ENCODE measurements at regions not wholly inside any gene's neighbourhood (a gene's known extent, or its start where the extent isn't known, plus 50 kb on each side); places are given as distances from the start of the nearest gene placed in this dataset.

DNA sequence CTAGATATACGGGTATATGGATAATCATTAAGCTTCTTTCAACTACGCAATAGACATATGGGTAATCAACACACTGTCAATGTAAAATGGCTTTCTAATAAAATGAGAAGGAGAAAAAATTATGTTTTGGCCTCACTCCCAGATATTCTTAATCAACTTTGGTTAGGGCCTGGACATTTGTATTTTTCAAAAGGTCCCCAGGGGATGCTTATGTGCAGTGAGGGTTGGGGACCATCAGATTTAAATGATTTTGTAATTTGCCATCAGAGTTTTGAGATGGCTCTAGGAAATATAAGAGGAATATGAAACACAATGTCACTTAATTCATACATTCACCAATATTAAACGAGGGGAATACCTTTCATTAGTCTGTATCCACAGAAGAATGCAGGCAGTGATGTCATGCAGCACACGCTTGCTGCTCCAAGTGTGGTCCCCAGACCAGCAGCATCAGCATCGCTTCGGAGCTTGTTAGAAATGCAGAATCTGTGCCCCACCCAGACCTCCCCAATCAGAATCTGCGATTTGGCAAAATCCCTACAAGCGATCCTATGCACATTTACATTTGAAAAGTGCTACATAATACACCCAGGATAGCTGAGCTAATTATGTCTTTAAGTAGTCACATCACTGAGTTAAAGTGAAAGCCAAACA, 75.1 kb downstream of the INHBA start:
- intact Hi-C loops (cut with micrococcal nuclease) = no loop called here
- no peaks in the 10 kb centered on the region for H3K4me1 Mint-ChIP-seq (ENCODE audit: insufficient read depth, unreplicated experiment)
- no peak overlapping the region for H3K4me3 Mint-ChIP-seq (ENCODE audit: unreplicated experiment)
- H3K27me3 Mint-ChIP-seq (ENCODE audit: insufficient read depth, unreplicated experiment) = no peaks in the 10 kb centered on the region
- no peak overlapping the region for H3K27ac Mint-ChIP-seq (ENCODE audit: low read depth, unreplicated experiment)
- H3K36me3 Mint-ChIP-seq (ENCODE audit: insufficient read depth, unreplicated experiment) = no peaks in the 10 kb centered on the region
- BruUV-seq (replicated peaks) = no TSS peak
- DNase-seq (ENCODE audit: unreplicated experiment) = no peak
- no peaks in the 10 kb centered on the region for H3K9me3 Mint-ChIP-seq (ENCODE audit: unreplicated experiment)
- CTCF ChIA-PET = interaction anchor here (0.5 kb wide), 1 partner anchor 84 kb away, joined by 3 read pairs; no protein-coding TSS in a partner anchor
- TF ChIP-seq, protein P1, sequence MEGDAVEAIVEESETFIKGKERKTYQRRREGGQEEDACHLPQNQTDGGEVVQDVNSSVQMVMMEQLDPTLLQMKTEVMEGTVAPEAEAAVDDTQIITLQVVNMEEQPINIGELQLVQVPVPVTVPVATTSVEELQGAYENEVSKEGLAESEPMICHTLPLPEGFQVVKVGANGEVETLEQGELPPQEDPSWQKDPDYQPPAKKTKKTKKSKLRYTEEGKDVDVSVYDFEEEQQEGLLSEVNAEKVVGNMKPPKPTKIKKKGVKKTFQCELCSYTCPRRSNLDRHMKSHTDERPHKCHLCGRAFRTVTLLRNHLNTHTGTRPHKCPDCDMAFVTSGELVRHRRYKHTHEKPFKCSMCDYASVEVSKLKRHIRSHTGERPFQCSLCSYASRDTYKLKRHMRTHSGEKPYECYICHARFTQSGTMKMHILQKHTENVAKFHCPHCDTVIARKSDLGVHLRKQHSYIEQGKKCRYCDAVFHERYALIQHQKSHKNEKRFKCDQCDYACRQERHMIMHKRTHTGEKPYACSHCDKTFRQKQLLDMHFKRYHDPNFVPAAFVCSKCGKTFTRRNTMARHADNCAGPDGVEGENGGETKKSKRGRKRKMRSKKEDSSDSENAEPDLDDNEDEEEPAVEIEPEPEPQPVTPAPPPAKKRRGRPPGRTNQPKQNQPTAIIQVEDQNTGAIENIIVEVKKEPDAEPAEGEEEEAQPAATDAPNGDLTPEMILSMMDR (IDR thresholded peaks at IDR 0.05; ENCODE audit: unreplicated experiment) = no peak
- POLR2A ChIA-PET = no interaction called here

DNA sequence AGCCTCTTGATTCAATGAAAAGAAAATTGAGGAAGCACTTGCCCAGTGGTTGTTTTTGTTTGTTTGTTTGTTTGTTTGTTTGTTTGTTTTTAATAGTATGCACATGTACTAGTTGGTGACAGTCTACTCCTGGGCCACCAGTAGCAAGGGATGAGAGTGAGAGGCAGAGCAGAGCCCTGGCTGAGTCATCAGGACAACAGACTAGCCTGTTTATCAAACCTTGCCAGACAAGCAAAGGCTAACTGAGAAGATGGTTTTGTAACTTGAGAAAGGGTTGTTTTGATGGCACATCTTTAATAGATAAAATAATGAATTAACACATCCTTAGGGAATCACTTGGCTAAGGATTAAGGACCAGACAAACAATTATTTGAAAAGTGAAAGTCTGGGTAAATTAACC, 78.1 kb downstream of the INHBA start:
- peak; percentile 5 for DNase-seq (ENCODE audit: unreplicated experiment)
- Mint-ChIP-seq H3K4me1 (ENCODE audit: insufficient read depth, unreplicated experiment) (no peaks in the 10 kb centered on the region), H3K27ac (ENCODE audit: low read depth, unreplicated experiment) (no peak overlapping the region), H3K4me3 (ENCODE audit: unreplicated experiment) (no peak overlapping the region), H3K27me3 (ENCODE audit: insufficient read depth, unreplicated experiment) (no peaks in the 10 kb centered on the region), H3K36me3 (ENCODE audit: insufficient read depth, unreplicated experiment) (no peaks in the 10 kb centered on the region), H3K9me3 (ENCODE audit: unreplicated experiment) (peaks cover 7% of the 10 kb centered on the region)
- TF ChIP-seq, protein P1 (IDR thresholded peaks at IDR 0.05; ENCODE audit: unreplicated experiment) = no peak
- no TSS peak for BruUV-seq (replicated peaks)
- ChIA-PET POLR2A (no interaction called here), CTCF (no interaction called here)
- intact Hi-C loops (cut with micrococcal nuclease) = no loop called here

DNA sequence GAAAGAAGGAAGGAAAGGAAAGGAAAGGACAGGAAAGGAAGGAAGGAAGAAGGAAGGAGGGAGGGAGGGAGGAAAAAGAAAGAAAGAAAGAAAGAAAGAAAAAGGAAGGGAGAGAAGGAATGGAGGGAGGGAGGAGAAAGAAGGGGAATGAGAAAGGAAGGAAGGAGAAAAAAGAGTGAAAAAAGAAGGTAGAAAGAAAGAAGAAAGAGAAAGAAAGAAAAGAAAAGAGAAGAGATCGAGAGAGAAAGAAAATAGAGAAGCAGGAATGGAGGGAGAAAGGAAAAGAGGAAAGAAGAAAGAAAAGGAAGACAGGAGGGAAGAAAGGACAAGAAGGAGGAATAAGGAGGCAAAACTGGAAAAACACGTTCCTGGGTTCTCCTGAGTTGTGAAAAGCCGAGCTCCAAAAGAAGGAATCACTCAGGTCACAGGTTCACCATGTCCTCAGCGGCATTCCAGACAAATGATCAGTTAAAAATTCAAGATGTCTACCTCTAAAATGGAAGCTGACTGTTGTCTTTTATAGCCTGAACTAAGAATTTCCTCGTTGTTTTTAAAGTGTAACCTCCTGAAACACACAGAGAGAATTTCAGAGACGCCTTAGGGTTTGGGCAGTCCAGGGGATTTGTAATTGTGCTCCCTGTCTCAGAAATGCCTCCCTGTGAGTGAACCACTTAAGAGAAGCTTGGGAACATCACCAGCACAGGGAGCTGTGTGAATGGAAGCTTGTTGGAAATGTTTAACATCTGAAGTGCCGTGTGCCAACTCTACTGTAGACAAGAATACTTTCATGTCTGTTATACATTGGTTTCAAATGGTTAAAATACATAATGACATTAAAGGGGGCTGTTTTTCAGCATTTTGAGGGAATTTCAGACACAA, 80.7 kb downstream of the INHBA start:
- CTCF ChIA-PET = no interaction called here
- H3K36me3 Mint-ChIP-seq (ENCODE audit: insufficient read depth, unreplicated experiment) = no peaks in the 10 kb centered on the region
- TF ChIP-seq, protein P1 (IDR thresholded peaks at IDR 0.05; ENCODE audit: unreplicated experiment) = no peak
- POLR2A ChIA-PET = interaction anchor here (0.6 to 0.7 kb wide), 2 partner anchors 15 to 327 kb away, joined by 3 read pairs; no protein-coding TSS in a partner anchor
- H3K4me1 Mint-ChIP-seq (ENCODE audit: insufficient read depth, unreplicated experiment) = no peaks in the 10 kb centered on the region
- peaks cover 7% of the 10 kb centered on the region for H3K9me3 Mint-ChIP-seq (ENCODE audit: unreplicated experiment)
- no peak overlapping the region for H3K27ac Mint-ChIP-seq (ENCODE audit: low read depth, unreplicated experiment)
- intact Hi-C loops (cut with micrococcal nuclease) = no loop called here
- no peaks in the 10 kb centered on the region for H3K27me3 Mint-ChIP-seq (ENCODE audit: insufficient read depth, unreplicated experiment)
- H3K4me3 Mint-ChIP-seq (ENCODE audit: unreplicated experiment) = no peak overlapping the region
- no peak for DNase-seq (ENCODE audit: unreplicated experiment)
- BruUV-seq (replicated peaks) = no TSS peak

DNA sequence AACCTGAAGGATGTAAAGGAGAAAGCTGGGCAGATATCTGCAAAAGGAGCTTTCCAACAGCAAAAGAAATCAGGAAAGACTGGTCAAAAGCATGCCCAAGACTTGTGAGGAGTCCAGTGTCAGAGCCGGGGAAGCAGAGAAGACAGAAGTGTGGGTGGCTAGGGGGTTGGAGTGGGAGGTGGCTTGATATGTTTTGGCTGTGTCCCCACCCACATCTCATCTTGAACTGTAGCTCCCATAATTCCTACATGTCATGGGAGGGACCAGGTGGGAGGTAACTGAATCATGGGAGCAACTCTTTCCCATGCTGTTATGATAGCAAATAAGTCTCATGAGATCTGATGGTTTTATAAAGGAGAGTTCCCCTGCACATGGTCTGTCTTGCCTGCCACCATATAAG, 84.9 kb downstream of the INHBA start:
- no peak overlapping the region for H3K4me3 Mint-ChIP-seq (ENCODE audit: unreplicated experiment)
- CTCF ChIA-PET = no interaction called here
- no peaks in the 10 kb centered on the region for H3K36me3 Mint-ChIP-seq (ENCODE audit: insufficient read depth, unreplicated experiment)
- no peaks in the 10 kb centered on the region for H3K27me3 Mint-ChIP-seq (ENCODE audit: insufficient read depth, unreplicated experiment)
- no peak for DNase-seq (ENCODE audit: unreplicated experiment)
- intact Hi-C loops (cut with micrococcal nuclease) = no loop called here
- BruUV-seq (replicated peaks) = no TSS peak
- H3K4me1 Mint-ChIP-seq (ENCODE audit: insufficient read depth, unreplicated experiment) = no peaks in the 10 kb centered on the region
- H3K9me3 Mint-ChIP-seq (ENCODE audit: unreplicated experiment) = peaks cover 7% of the 10 kb centered on the region
- POLR2A ChIA-PET = interaction anchor here (0.6 kb wide), 1 partner anchor 56 kb away, joined by 5 read pairs; no protein-coding TSS in a partner anchor
- no peak overlapping the region for H3K27ac Mint-ChIP-seq (ENCODE audit: low read depth, unreplicated experiment)
- TF ChIP-seq, protein P1 (IDR thresholded peaks at IDR 0.05; ENCODE audit: unreplicated experiment) = no peak

Measured in MCF 10A (cell line).